Ishikawa (cell line): ENCODE measurements at regions not wholly inside any gene's neighbourhood (a gene's known extent, or its start where the extent isn't known, plus 50 kb on each side); places are given as distances from the start of the nearest gene placed in this dataset.

Experiments
- CEBPB ChIP-seq: IDR thresholded peaks from 2 replicates; pipeline ENCODE4 v1.6.1; 2012
- CREB1 ChIP-seq: IDR thresholded peaks from 2 replicates; pipeline ENCODE4 v1.6.1; 2012; ENCODE audit warnings: low read depth
- EGR1 ChIP-seq: IDR thresholded peaks from 2 replicates; pipeline ENCODE4 v1.6.1; 2012
- EP300 ChIP-seq: IDR thresholded peaks from 2 replicates; pipeline ENCODE4 v1.6.1; 2012; ENCODE audit warnings: borderline replicate concordance
- FOXM1 ChIP-seq: IDR thresholded peaks from 2 replicates; pipeline ENCODE4 v1.6.1; 2012; ENCODE audit warnings: low read depth, borderline replicate concordance
- NFIC ChIP-seq: IDR thresholded peaks from 2 replicates; pipeline ENCODE4 v1.6.1; 2012
- RAD21 ChIP-seq: IDR thresholded peaks from 2 replicates; pipeline ENCODE4 v1.6.1; 2012; ENCODE audit warnings: low read depth
- TAF1 ChIP-seq: IDR thresholded peaks from 2 replicates; pipeline ENCODE4 v1.6.1; 2012; ENCODE audit warnings: low read depth, mild to moderate bottlenecking
- TCF12 ChIP-seq: IDR thresholded peaks from 2 replicates; pipeline ENCODE4 v1.6.1; 2012; ENCODE audit warnings: low read depth
- TEAD4 ChIP-seq: IDR thresholded peaks from 2 replicates; pipeline ENCODE4 v1.6.1; 2012
- YY1 ChIP-seq: IDR thresholded peaks from 2 replicates; pipeline ENCODE4 v1.6.1; 2012; ENCODE audit warnings: low read depth
- ZBTB7A ChIP-seq: IDR thresholded peaks from 2 replicates; pipeline ENCODE4 v1.6.1; 2012; ENCODE audit warnings: low read depth
- TF ChIP-seq, protein P1 (sequence below): IDR thresholded peaks from 2 replicates; pipeline ENCODE4 v1.6.1; 2012
- TF ChIP-seq, protein P2 (sequence below): IDR thresholded peaks from 2 replicates; pipeline ENCODE4 v1.6.1; 2012; ENCODE audit warnings: low read depth, mild to moderate bottlenecking
- TF ChIP-seq, protein P3 (sequence below): IDR thresholded peaks from 2 replicates; pipeline ENCODE4 v1.6.1; 2012

DNA sequence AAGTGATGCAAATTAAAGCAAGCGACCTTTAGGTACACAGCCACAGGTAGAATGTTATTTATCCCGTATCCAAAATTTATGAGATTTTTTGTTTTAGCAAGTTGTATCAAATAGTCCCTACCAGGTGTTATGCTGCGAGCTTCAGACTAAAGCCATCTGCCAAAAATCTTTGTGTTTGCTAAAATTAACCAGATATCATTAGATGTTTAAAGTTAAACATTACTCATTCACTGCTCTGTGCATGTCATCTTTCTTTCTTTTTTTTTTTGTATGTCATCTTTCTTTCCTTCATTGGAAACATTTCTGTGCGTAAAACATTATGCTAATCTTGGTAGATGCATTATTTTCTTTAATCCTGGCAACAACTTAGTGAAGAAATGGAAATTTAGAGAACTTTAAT is 173.1 kb downstream of the FHIP1A start:
- TF ChIP-seq ZBTB7A (no peak), RAD21 (no peak), YY1 (no peak), EGR1 (no peak), TAF1 (no peak)
- TF ChIP-seq, protein P1, sequence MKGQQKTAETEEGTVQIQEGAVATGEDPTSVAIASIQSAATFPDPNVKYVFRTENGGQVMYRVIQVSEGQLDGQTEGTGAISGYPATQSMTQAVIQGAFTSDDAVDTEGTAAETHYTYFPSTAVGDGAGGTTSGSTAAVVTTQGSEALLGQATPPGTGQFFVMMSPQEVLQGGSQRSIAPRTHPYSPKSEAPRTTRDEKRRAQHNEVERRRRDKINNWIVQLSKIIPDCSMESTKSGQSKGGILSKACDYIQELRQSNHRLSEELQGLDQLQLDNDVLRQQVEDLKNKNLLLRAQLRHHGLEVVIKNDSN = no peak
- TF ChIP-seq, protein P2, sequence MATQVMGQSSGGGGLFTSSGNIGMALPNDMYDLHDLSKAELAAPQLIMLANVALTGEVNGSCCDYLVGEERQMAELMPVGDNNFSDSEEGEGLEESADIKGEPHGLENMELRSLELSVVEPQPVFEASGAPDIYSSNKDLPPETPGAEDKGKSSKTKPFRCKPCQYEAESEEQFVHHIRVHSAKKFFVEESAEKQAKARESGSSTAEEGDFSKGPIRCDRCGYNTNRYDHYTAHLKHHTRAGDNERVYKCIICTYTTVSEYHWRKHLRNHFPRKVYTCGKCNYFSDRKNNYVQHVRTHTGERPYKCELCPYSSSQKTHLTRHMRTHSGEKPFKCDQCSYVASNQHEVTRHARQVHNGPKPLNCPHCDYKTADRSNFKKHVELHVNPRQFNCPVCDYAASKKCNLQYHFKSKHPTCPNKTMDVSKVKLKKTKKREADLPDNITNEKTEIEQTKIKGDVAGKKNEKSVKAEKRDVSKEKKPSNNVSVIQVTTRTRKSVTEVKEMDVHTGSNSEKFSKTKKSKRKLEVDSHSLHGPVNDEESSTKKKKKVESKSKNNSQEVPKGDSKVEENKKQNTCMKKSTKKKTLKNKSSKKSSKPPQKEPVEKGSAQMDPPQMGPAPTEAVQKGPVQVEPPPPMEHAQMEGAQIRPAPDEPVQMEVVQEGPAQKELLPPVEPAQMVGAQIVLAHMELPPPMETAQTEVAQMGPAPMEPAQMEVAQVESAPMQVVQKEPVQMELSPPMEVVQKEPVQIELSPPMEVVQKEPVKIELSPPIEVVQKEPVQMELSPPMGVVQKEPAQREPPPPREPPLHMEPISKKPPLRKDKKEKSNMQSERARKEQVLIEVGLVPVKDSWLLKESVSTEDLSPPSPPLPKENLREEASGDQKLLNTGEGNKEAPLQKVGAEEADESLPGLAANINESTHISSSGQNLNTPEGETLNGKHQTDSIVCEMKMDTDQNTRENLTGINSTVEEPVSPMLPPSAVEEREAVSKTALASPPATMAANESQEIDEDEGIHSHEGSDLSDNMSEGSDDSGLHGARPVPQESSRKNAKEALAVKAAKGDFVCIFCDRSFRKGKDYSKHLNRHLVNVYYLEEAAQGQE = no peak
- TF ChIP-seq, protein P3, sequence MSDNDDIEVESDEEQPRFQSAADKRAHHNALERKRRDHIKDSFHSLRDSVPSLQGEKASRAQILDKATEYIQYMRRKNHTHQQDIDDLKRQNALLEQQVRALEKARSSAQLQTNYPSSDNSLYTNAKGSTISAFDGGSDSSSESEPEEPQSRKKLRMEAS = no peak

DNA sequence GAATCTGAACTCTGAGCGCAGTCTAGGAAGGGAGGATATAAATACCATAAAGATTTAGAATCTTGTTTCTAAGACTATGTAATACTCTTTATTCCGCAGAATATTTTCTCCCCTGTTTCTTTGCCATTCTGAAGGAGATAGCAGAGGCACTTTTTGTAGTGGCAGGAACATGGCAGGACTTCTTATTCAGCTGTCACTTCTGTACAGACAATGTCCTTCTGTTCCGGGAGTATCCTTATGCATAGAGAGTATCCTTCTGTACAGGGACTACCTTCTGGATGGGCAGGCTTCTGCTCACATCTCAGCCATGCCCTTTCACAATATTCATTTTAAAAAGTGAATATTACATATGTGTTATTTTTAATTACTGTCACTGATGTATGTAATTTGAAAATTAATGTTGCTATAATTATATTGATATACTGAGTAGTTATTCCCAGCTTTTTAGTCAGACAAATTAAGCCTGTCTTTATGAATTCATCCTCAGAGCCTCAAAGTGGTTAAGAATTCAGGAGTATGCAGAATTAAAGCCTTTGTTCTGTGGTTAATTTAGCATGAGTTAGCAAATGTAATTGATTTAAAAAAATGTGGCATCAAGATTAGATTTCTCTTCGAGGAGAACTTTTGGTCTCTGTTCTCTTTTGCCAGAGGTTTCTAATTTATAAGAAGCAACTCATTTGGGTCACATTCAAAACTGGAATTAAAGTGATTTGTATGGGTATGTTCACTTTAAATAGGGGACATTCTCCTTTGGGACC is 174.4 kb downstream of the FHIP1A start:
- TF ChIP-seq TAF1 (no peak), TCF12 (no peak), EP300 (no peak), NFIC (no peak), CREB1 (no peak), FOXM1 (no peak), RAD21 (no peak), CEBPB (no peak), EGR1 (no peak), YY1 (no peak), TEAD4 (no peak)
- TF ChIP-seq, protein P2 = no peak
- TF ChIP-seq, protein P1 = no peak
- TF ChIP-seq, protein P3 = no peak

DNA sequence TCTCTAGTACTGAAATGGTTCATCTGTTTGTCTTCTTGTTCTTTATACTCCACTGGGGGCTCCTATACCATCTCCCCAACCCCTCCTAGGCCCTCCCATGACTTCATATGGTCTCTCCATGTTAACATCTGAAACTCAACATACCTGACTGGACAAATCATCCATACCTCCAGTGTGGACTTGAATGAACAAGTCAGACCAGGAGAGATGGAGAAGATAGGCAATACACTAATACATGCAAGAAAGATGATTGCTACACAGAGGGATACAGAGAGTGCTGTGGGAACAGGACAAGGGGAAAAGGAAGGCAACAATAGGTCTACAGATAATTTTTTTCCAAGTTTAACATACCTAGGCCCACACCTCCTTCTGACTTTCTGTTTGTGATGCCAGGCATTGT is 175.1 kb downstream of the FHIP1A start:
- TF ChIP-seq, protein P2 = no peak
- TF ChIP-seq RAD21 = no peak
- TF ChIP-seq FOXM1 = no peak
- TF ChIP-seq, protein P1 = no peak
- TF ChIP-seq TEAD4 = no peak
- TF ChIP-seq EGR1 = no peak
- no peak for TF ChIP-seq YY1
- no peak for TF ChIP-seq ZBTB7A
- TF ChIP-seq, protein P3 = no peak
- TF ChIP-seq TAF1 = no peak
- TF ChIP-seq EP300 = no peak
- no peak for TF ChIP-seq NFIC
- TF ChIP-seq CREB1 = no peak

DNA sequence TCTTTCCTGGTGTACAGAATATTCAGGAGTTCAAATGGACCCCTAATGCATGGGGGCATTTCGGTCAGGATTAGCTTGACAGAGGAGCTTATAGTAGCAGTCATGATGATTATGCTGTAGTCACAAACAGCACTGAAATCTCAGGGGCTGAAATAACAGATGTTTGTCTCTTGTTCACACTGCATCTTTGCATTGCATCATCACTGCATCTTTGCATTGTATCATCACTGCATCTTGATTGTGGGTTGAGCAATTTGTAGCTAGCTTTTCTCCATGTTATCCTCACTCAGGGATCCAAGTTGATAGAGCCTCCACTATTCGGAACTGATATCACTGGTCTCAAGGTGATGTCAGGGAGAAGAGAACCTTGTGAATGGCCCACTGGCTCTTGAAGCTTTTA is 160.9 kb downstream of the GATB start:
- no peak for TF ChIP-seq EP300
- TF ChIP-seq, protein P2 = no peak
- TF ChIP-seq, protein P1 = no peak
- TF ChIP-seq ZBTB7A = no peak
- no peak for TF ChIP-seq RAD21
- no peak for TF ChIP-seq TAF1
- TF ChIP-seq, protein P3 = no peak
- no peak for TF ChIP-seq EGR1
- no peak for TF ChIP-seq NFIC
